ENCODE measurements at regions not wholly inside any gene's neighbourhood (a gene's known extent, or its start where the extent isn't known, plus 50 kb on each side); places are given as distances from the start of the nearest gene placed in this dataset.

DNA sequence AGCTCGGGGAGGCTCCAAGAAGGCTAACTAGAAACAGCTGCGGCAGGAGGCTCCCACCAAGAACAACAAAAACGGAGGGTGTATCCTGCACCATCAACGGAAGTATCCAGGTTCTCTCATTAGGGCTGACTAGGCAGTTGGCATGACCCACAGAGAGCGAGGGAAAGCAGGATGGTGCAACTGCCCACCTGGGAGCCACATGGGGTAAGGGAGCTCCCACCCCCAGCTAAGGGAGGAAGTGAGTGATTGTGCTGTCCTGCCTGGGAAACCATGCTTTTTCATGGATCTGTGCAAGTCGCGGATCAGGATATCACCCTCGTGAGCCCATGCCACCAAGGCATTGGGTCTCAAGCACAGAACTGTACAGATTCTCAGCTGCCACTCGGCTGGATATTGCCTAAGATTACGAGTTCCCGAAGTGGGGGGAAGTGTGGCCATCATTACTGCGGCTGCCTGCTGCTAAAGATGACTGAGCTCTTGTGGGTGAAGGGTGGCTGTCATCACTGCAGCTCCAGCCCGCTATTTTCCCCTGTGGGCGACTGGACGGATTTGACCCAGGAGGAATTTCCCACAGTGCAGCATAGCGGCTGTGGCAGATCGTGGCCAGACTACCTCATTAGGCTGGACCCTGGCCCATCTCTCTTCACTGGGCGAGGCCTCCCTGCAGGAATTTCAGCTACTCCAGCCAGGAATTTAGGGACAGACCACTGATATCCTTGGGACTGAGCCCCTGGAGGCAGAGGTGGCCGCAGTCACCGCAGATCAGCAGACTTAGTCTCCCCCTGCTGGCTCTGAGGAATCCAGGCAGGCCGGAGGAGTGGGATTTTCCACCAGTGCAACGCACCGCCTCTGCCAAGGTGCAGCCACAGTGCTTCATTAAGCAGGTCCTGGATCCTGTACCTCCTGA is 515.7 kb downstream of the FRK start:
- ATAC-seq, result peak; percentile 99
- H3K4me3 Mint-ChIP-seq, result no peak overlapping the region
- Histone ChIP-seq H3K27ac (ENCODE audit: low read depth) (no peak overlapping the region), H3K4me2 (no peak overlapping the region), H3F3A (replicated peaks; ENCODE audit: low read depth) (no peaks in the 10 kb centered on the region), H3K79me2 (replicated peaks; ENCODE audit: insufficient read depth) (no peaks in the 10 kb centered on the region), H3K4me3 (no peak overlapping the region), H3K4me1 (ENCODE audit: insufficient read depth) (no peaks in the 10 kb centered on the region), H4K20me1 (replicated peaks; ENCODE audit: insufficient read depth) (no peaks in the 10 kb centered on the region), H3K9me2 (ENCODE audit: insufficient read depth) (peaks cover 7% of the 10 kb centered on the region; the same call in 1 of the 2 replicates), H3K36me3 (ENCODE audit: insufficient read depth) (no peaks in the 10 kb centered on the region), H2AFZ (peak overlapping the region; percentile 83), H3K27me3 (ENCODE audit: insufficient read depth) (peaks cover 44% of the 10 kb centered on the region)
- H3K27me3 Mint-ChIP-seq (ENCODE audit: insufficient read depth, low read depth, poor library complexity), result peaks cover 5% of the 10 kb centered on the region
- H3K36me3 Mint-ChIP-seq (ENCODE audit: low read depth), result no peaks in the 10 kb centered on the region
- no peak overlapping the region for H3K27ac Mint-ChIP-seq
- no peak for TF ChIP-seq JUNB (IDR thresholded peaks at IDR 0.05; ENCODE audit: unreplicated experiment)
- no peak for TF ChIP-seq EZH2 (IDR thresholded peaks at IDR 0.05; ENCODE audit: low read depth, unreplicated experiment)
- TF ChIP-seq, protein P1, sequence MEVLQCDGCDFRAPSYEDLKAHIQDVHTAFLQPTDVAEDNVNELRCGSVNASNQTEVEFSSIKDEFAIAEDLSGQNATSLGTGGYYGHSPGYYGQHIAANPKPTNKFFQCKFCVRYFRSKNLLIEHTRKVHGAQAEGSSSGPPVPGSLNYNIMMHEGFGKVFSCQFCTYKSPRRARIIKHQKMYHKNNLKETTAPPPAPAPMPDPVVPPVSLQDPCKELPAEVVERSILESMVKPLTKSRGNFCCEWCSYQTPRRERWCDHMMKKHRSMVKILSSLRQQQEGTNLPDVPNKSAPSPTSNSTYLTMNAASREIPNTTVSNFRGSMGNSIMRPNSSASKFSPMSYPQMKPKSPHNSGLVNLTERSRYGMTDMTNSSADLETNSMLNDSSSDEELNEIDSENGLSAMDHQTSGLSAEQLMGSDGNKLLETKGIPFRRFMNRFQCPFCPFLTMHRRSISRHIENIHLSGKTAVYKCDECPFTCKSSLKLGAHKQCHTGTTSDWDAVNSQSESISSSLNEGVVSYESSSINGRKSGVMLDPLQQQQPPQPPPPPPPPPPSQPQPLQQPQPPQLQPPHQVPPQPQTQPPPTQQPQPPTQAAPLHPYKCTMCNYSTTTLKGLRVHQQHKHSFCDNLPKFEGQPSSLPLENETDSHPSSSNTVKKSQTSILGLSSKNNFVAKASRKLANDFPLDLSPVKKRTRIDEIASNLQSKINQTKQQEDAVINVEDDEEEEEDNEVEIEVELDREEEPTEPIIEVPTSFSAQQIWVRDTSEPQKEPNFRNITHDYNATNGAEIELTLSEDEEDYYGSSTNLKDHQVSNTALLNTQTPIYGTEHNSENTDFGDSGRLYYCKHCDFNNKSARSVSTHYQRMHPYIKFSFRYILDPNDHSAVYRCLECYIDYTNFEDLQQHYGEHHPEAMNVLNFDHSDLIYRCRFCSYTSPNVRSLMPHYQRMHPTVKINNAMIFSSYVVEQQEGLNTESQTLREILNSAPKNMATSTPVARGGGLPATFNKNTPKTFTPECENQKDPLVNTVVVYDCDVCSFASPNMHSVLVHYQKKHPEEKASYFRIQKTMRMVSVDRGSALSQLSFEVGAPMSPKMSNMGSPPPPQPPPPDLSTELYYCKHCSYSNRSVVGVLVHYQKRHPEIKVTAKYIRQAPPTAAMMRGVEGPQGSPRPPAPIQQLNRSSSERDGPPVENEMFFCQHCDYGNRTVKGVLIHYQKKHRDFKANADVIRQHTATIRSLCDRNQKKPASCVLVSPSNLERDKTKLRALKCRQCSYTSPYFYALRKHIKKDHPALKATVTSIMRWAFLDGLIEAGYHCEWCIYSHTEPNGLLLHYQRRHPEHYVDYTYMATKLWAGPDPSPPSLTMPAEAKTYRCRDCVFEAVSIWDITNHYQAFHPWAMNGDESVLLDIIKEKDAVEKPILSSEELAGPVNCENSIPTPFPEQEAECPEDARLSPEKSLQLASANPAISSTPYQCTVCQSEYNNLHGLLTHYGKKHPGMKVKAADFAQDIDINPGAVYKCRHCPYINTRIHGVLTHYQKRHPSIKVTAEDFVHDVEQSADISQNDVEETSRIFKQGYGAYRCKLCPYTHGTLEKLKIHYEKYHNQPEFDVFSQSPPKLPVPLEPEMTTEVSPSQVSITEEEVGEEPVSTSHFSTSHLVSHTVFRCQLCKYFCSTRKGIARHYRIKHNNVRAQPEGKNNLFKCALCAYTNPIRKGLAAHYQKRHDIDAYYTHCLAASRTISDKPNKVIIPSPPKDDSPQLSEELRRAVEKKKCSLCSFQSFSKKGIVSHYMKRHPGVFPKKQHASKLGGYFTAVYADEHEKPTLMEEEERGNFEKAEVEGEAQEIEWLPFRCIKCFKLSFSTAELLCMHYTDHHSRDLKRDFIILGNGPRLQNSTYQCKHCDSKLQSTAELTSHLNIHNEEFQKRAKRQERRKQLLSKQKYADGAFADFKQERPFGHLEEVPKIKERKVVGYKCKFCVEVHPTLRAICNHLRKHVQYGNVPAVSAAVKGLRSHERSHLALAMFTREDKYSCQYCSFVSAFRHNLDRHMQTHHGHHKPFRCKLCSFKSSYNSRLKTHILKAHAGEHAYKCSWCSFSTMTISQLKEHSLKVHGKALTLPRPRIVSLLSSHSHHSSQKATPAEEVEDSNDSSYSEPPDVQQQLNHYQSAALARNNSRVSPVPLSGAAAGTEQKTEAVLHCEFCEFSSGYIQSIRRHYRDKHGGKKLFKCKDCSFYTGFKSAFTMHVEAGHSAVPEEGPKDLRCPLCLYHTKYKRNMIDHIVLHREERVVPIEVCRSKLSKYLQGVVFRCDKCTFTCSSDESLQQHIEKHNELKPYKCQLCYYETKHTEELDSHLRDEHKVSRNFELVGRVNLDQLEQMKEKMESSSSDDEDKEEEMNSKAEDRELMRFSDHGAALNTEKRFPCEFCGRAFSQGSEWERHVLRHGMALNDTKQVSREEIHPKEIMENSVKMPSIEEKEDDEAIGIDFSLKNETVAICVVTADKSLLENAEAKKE (CRISPR knock-in tag; IDR thresholded peaks at IDR 0.05), result 0 out of 2 replicates have a peak, but pooled peaks have one; percentile 23
- TF ChIP-seq, protein P2, sequence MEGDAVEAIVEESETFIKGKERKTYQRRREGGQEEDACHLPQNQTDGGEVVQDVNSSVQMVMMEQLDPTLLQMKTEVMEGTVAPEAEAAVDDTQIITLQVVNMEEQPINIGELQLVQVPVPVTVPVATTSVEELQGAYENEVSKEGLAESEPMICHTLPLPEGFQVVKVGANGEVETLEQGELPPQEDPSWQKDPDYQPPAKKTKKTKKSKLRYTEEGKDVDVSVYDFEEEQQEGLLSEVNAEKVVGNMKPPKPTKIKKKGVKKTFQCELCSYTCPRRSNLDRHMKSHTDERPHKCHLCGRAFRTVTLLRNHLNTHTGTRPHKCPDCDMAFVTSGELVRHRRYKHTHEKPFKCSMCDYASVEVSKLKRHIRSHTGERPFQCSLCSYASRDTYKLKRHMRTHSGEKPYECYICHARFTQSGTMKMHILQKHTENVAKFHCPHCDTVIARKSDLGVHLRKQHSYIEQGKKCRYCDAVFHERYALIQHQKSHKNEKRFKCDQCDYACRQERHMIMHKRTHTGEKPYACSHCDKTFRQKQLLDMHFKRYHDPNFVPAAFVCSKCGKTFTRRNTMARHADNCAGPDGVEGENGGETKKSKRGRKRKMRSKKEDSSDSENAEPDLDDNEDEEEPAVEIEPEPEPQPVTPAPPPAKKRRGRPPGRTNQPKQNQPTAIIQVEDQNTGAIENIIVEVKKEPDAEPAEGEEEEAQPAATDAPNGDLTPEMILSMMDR (conservative IDR thresholded peaks at IDR 0.05; ENCODE audit: low read depth in 2 of 2), result peak; percentile 85 to 95
- no peak for TF ChIP-seq STAT1 (IDR thresholded peaks at IDR 0.05; ENCODE audit: unreplicated experiment)
- TF ChIP-seq ZNF331 (CRISPR knock-in tag; IDR thresholded peaks at IDR 0.05; ENCODE audit: low read depth), result no peak
- DNase-seq (ENCODE audit: low spot score), result peak; percentile 89
- H3K9me3 Mint-ChIP-seq, result no peaks in the 10 kb centered on the region; the same call in 2 of the 3 replicates
- peaks cover 6% of the 10 kb centered on the region; the same call in 2 of the 3 replicates for H3K4me1 Mint-ChIP-seq

Measured in GM23338 (cell line).